ENCODE measurements at regions not wholly inside any gene's neighbourhood (a gene's known extent, or its start where the extent isn't known, plus 50 kb on each side); places are given as distances from the start of the nearest gene placed in this dataset.
"Not testable (repeated sequence)": the region's sequence is repeated elsewhere in the genome, so short reads cannot be mapped to it uniquely, and the experiment has no call there.

- DNase-seq (ENCODE audit: low spot score) = no peak
- no peak for TF ChIP-seq CTCF (IDR thresholded peaks at IDR 0.05)
- H3K27ac Mint-ChIP-seq (ENCODE audit: unreplicated experiment) = no peak overlapping the region
- H3K36me3 Mint-ChIP-seq (ENCODE audit: low read depth) = no peaks in the 10 kb centered on the region
- peaks cover 27% of the 10 kb centered on the region for H3K27me3 Mint-ChIP-seq (ENCODE audit: low read depth)
- no peak overlapping the region for H3K4me3 Mint-ChIP-seq (ENCODE audit: unreplicated experiment)
- H3K9me3 Mint-ChIP-seq (ENCODE audit: low read depth) = no peaks in the 10 kb centered on the region
- H3K4me1 Mint-ChIP-seq (ENCODE audit: low read depth) = no peaks in the 10 kb centered on the region
Measured at GRCh38 chr10:117622471-117623184, 80.1 kb downstream of the EMX2 start.

GRCh38 chr10:117626228-117626627, 83.7 kb downstream of the EMX2 start:
- peaks cover 11% of the 10 kb centered on the region for H3K27me3 Mint-ChIP-seq (ENCODE audit: low read depth)
- H3K4me3 Mint-ChIP-seq (ENCODE audit: unreplicated experiment) = no peak overlapping the region
- TF ChIP-seq CTCF (IDR thresholded peaks at IDR 0.05) = no peak
- no peak for DNase-seq (ENCODE audit: low spot score)
- H3K9me3 Mint-ChIP-seq (ENCODE audit: low read depth) = no peaks in the 10 kb centered on the region
- no peaks in the 10 kb centered on the region for H3K36me3 Mint-ChIP-seq (ENCODE audit: low read depth)
- no peak overlapping the region for H3K27ac Mint-ChIP-seq (ENCODE audit: unreplicated experiment)
- no peaks in the 10 kb centered on the region for H3K4me1 Mint-ChIP-seq (ENCODE audit: low read depth)

- no peak for TF ChIP-seq CTCF (IDR thresholded peaks at IDR 0.05)
- DNase-seq (ENCODE audit: low spot score) = no peak
- Mint-ChIP-seq H3K9me3 (ENCODE audit: low read depth) (no peaks in the 10 kb centered on the region), H3K27ac (ENCODE audit: unreplicated experiment) (no peak overlapping the region), H3K4me3 (ENCODE audit: unreplicated experiment) (no peak overlapping the region), H3K4me1 (ENCODE audit: low read depth) (no peaks in the 10 kb centered on the region), H3K36me3 (ENCODE audit: low read depth) (no peaks in the 10 kb centered on the region), H3K27me3 (ENCODE audit: low read depth) (peaks cover 3% of the 10 kb centered on the region)
Measured at GRCh38 chr10:117627561-117627960, 85.0 kb downstream of the EMX2 start.

- not testable (repeated sequence) for DNase-seq (ENCODE audit: low spot score); H3K4me1 Mint-ChIP-seq (ENCODE audit: low read depth); H3K36me3 Mint-ChIP-seq (ENCODE audit: low read depth); H3K27me3 Mint-ChIP-seq (ENCODE audit: low read depth); H3K27ac Mint-ChIP-seq (ENCODE audit: unreplicated experiment); H3K4me3 Mint-ChIP-seq (ENCODE audit: unreplicated experiment); H3K9me3 Mint-ChIP-seq (ENCODE audit: low read depth)
Measured at GRCh38 chr10:117629717-117630116, 87.2 kb downstream of the EMX2 start.

- H3K4me1 Mint-ChIP-seq (ENCODE audit: low read depth) = no peaks in the 10 kb centered on the region
- no peaks in the 10 kb centered on the region for H3K9me3 Mint-ChIP-seq (ENCODE audit: low read depth)
- no peaks in the 10 kb centered on the region for H3K36me3 Mint-ChIP-seq (ENCODE audit: low read depth)
- no peak for DNase-seq (ENCODE audit: low spot score)
- no peak overlapping the region for H3K4me3 Mint-ChIP-seq (ENCODE audit: unreplicated experiment)
- peaks cover 6% of the 10 kb centered on the region for H3K27me3 Mint-ChIP-seq (ENCODE audit: low read depth)
- no peak overlapping the region for H3K27ac Mint-ChIP-seq (ENCODE audit: unreplicated experiment)
- TF ChIP-seq CTCF (IDR thresholded peaks at IDR 0.05) = no peak
Measured at GRCh38 chr10:117631276-117632145, 89.0 kb downstream of the EMX2 start.
